HG02610 (cell line): ENCODE measurements at regions not wholly inside any gene's neighbourhood (a gene's known extent, or its start where the extent isn't known, plus 50 kb on each side); places are given as distances from the start of the nearest gene placed in this dataset.
"Not testable (repeated sequence)": the region's sequence is repeated elsewhere in the genome, so short reads cannot be mapped to it uniquely, and the experiment has no call there.

Experiments used
- ATAC-seq: cut with Tn5 transposase; IDR thresholded peaks from one replicate; pipeline ENCODE4 v1.9.1; 2021; ENCODE audit warnings: mild to moderate bottlenecking, moderate library complexity; ENCODE audit not compliant: unreplicated experiment

DNA sequence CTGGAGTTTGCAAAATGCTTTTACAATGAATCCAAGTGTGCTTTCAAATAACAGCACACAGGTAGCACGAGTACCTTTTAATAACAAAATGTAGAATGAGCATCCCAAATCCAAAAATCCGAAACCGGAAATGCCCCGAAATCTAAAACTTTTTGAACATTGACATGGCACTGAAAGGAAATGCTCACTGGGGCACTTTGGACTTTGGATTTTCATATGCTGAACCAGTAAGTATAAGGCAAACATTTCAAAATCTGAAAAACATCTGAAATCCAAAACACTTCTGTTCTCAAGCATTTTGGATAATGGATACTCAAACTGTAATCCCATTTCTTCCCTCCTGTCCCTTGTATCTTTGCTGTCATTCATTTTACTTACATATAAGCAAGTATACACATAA, 50.1 kb downstream of the GCNT4 start:
- ATAC-seq = no peak

DNA sequence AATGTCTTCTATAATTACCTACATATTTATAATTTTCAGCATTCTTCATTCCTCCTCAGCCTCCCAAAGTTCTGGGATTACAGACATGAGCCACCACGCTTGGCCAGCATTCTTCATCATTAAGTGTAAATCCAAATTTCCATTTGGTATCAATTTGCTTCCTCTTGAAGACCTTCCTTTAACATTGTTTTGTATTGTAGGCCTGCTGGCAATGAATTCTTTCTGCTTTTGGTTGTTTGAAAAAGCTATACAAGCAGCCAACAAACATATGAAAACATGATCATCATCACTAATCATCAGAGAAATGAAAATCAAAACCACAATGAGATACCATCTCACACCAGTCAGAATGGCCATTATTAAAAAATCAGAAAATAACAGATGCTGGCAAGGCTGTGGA, 56.4 kb downstream of the GCNT4 start:
- no peak for ATAC-seq

DNA sequence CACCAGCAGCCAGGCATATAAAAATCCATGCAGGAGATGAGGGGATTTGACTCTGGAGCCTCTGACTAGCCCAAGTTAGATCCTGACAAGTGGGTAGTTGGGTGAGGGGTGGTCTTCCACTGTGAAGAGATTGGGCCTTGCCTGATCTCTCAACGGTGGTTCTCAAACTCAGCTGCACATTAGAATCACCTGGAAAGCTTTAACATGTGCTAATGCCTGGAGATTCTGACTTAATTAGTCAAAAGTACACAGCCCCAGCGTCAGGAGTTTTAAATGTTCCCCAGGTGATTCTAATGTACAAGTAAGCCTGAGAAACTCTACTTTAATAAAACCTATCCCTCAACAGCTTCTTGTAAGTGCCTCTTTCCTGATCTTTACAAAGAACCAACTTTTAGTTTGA, 57.5 kb downstream of the GCNT4 start:
- ATAC-seq = no peak

DNA sequence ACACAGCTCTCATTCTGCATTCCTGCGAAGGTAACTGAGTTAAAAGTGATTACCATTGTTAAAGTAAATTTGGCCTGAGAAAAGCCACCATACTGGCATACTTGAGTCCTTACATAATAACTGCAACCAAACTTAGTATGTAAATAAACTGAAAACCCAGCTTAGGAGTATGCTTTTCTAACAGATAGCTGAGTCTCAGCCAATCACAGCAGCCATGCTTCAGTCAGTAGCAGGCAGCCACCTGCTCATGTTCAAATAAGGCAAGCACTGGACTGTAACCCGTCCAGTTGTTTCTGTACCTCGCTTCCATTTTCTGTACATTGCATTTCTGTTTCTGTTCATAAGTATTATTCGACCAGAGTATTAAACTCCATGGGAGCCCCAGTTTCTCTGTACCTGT, 58.6 kb downstream of the GCNT4 start:
- no peak for ATAC-seq

DNA sequence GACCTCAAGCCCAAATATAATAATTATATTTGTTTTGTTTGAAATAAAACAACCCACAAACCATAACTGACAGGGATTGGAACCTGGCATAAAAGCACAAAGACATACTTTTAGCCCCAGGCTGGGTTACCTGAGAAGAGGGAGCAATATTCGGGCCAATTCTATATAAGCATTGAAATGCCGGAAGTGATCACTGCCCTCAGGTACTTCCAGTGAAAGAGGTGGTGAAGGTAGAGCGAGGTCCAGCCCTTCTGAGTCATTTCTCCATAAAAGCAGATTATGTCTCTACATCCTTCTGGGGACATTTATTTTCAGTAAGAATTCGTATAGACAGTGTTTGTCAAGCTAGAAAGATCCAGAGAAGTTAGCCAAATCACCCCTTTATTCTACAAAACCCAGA, 59.6 kb downstream of the GCNT4 start:
- ATAC-seq = no peak

DNA sequence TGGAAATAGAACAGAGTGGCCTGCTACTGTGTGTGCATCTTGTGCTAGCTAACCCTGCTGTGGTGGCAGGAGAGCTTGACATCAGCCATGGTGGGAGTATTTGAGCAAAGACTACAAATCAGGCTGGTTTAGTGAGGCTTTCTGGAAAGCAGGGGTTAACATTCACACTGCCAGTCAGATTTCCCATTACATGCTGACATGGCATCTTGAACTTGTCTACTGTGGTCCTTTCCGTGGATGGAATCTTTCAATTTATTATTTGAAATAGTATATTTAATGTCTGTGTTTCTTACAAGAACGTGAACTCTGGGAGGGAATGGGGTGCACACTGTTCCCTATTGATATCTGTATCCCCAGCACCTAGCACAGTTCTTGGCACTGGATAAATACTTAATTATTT, 60.8 kb downstream of the GCNT4 start:
- ATAC-seq = no peak

DNA sequence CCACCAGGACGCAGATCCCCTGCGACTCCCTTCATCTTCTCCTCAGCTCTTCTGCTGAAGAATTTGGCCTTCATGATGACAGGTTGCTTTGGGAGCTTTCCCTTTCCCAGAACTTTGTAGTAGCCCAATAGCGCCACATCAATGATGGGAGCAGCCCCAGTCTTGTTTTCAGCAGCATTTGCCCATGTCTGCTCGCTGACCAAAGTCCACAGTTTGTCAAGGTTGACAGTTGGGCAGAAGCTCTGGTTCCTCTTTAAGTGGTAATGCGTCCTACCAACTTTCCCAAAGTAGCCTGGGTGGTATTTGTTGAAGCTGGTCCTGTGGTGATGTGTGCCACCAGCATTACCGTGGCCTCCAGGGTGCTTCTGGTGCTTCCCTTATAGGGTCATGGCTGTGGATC, 62.2 kb downstream of the GCNT4 start:
- ATAC-seq = no peak

DNA sequence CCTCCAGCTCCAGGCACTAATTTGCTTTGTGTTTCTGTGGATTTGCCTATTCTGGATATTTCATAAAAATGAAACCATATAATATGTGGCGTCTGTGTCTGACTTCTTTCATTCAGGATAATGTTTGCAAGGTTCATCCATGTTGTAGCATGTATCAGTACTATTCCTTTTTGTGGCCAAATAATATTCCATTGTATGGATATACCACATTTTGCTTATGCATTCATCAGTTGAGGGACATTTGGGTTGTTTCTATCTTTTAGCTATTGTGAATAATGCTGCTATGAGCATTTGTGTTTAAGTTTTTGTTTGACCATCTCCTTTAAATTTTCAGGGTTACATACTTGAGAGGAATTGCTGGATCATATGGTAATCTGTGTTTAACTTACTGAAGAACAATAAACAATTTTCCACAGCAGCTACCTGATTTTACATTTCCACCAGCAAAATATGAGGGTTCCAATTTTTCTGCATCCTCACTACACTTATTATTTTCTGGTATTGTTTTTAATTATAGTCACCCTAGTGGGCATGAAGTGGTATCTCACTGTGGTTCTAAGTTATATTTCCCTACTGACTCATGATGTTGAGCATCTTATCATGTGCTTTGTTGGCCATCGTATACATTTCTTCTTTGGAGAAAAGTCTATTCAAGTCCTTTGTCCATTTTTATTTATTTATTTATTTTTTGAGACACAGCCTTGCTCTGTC, 63.9 kb downstream of the GCNT4 start:
- no peak for ATAC-seq

DNA sequence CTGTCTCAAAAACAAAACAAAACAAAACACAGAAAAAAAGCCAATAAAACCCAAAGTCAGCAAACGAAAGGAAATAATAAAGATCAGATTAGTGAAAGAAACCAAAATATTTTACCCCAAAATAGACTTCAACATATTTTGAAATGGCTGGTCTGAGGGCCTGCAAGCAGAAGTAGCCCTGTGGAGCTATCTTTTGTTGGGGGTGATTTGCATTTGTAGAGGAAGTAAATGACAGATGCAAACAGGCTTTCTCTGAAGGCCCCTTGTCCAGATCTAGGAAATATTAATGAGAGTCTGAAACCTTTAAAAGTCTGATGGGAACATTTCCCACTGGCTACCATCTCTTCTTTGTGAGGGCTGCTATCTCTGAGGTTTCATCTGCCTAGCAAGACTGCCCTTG, 74.0 kb downstream of the GCNT4 start:
- ATAC-seq = no peak

DNA sequence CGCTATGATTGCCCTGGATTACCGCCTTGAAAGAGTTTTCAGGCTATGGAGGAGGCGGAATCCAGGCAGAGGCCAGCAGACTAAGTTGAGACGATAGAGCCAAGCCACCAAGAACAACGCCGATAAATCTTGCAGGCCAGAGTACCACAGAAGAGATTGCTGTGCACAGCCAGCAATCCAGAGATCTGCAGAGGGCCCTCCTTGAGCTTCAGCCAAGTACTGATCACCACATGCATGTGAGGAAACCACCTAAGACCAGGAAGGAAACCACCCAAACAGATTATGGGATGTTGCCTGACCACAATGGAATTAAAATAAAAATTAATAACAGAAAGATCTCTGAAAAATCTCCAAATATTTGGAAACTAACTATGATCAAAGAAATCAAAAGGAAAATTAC, 74.9 kb downstream of the GCNT4 start:
- ATAC-seq = no peak

DNA sequence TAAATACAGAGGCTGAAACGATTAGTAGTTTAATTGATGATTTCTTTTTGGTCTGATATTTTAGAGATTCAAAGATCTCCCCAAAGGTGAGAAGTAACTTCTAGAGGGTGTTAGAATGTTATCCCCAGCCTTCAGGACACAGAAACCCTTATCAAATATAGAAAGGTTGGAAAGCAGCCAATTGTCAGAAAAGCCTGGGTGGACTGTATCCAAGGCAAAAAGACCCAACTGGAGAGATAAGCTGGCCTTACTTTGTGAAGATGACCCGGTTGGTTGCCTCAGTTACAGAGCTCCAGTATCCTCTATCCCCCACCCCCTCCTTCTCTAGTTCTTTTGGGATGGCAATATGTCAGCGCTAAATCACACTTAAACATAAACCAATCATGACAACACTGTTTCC, 75.7 kb downstream of the GCNT4 start:
- ATAC-seq = no peak

DNA sequence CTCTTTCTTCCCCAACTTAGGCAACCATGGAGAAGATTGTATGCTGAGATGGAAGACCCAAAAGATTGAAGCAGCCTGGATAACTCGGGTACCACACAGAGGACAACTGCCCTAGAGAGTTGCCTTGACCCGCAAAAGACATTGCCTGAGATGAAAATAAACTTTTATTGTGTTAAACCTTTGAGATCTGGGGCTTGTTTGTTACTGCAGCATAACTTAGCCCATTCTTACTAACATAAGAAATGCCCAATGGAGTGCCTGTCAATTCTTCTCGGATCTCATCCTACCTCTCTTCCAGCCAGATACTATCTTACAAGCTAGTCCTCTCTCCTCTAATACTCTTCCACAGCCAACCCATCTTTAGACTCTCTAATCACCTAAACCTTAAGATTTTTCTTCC, 76.8 kb downstream of the GCNT4 start:
- ATAC-seq = no peak

DNA sequence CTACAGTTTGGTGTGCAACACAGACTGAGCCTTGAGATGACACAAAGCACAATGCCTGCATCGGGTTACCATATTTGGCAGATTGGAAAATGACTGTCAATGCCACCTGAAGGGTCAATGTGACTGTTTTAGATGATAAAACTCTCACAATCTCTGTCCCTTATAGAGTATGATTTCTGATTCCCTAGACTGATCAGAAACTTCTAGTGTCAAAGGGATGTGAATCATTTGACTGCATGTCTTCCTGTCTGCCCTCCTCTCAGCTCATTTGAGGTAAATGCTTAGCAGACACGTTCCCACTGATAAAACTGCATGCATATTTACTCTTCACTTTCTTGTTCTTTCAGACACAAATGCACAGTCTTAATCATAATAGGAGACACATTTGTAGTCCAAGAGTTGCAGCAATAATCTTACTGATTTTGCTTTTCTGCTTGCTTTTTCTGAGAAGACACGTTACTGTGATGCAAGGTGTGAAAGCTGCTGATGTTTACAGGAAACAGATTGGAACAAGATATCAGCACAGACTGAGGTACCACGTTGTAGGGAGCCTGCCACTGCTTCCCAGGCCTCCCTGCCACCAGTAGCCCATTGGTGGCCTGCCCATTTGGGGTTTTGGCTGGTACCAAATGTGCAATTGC, 77.8 kb downstream of the GCNT4 start:
- no peak for ATAC-seq

DNA sequence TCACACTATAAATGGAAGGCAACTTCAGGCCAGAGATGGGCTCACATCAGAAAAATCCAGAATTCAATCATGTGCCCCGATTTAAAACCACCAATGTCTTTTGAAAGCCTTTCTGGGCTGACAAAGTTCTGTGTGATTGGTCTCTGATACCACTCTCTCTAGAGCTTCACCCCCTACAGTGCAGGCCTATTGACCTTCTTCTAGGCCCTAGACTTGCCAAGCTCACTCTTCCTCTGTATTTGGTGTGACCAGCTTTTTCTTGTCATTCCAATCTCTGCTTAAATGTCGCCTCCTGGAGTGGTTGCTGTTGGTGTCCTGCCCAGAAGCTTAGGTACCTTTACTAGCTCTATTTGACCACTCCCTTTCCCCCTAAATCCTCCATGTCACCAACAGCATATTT, 78.7 kb downstream of the GCNT4 start:
- ATAC-seq = no peak

DNA sequence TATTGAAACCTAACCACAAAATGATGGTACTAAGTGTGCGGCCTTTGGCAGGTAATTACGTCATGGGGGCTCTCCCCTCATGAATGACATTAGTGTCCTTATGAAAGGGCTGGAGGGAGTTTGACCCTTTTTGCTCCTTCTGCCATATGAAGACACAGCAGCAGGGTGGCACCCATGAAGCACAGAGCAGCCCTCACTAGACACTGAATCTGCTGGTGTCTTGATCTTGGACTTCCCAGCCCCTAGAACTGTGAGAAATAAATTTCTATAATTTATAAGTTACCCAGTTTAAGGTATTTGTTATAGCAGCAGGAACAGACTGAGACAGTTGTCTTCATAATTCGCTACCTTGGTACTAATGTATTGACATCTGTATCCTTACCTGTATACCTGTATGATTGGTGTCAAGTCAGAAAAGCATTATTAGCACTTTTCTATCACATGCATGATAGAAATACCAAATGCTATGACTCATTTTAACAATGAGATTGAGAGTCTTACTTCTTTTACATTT, 80.4 kb downstream of the GCNT4 start:
- ATAC-seq = no peak

DNA sequence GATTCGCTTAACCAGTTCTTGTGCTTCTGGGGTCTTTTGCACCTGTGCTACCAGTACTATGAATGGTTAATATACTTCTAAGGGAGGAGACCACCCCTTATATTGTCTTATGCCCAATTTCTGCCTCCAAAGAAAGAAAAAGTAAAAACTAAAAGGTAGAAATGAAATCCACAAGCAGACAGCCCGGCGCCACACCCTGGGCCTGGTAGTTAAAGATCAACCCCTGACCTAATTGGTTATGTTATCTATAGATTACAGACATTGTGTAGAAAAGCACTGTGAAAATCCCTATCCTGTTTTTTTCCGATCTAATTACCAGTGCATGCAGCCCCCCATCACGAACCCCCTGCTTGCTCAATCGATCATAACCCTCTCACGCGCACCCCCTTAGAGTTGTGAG, 81.5 kb downstream of the GCNT4 start:
- not testable (repeated sequence) for ATAC-seq

DNA sequence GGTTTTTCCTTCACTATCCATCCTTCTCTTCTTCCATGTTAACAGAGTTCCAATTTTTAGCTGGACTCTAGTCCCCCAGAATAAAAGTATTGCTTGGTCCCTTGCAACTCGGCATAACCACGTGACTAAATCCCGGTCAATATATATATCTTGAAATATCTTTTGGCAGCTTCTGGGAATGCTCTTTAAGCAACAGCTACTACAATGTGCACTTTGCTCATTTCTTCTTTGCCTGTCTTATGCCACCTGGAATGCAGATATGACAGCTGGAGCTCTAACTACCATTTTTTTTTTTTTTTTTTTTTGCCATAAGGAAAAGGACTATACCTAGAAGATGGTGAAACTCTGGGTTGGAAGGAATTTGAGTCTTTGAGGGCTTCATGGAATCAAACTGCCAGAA, 82.6 kb downstream of the GCNT4 start:
- ATAC-seq = no peak

DNA sequence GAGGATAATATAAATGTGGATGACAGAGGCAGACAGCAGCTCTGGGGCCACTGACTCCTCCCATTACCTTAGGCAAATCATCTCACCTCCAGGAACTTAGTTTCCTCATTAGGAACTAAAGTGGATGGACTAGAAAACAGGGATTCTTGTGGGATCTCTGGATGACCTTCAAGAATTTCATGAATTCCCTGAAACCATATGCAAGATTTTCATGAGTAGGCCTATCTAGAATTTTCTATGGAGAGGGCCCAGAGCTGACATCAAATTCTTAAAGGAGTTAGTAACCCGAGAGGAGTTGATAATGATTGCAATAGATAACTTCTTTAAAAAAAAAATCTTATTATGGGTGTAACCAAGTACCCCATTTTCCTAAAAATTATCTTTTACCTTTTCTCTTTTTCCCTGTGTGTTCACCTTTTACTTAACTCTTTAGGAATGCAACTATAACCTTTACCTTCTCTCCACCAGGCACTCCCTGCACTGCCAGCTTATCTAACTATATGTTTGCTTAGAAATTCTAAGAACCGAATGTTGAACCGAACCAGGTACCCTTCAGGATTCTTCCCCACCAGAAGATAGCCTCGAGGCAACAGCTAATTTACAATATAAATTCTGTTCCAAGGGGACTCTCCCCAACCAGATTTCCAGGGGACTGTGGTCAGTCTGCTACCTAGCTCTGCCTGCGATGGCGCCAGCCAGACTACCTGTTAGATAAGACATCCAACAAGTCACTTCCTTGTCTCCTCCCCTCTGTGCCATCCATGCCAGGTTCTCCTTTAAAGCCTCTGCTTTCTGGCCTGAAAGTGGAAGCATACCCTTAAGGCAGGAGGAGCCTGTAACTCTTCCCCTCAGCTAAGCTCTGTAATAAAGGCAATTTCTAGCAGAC, 86.0 kb downstream of the GCNT4 start:
- ATAC-seq = no peak

DNA sequence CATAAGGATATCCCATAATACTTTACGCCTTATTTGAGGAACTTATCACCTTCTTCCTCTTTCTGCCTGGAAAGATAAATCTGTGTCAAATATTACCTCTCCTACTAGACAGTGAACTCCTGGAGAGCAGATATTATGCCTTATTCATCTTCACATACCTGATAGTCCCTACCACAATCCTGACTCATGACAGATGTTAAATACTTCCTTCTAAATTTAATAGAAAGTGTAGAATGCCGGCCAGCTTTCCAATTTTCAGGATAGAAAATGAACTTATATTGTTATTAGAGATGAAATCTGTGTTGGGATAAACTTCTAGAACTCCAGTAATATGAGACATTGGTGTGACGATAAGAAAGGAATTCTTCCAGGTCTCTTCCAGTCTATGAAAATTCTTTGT, 89.0 kb downstream of the GCNT4 start:
- ATAC-seq = no peak

DNA sequence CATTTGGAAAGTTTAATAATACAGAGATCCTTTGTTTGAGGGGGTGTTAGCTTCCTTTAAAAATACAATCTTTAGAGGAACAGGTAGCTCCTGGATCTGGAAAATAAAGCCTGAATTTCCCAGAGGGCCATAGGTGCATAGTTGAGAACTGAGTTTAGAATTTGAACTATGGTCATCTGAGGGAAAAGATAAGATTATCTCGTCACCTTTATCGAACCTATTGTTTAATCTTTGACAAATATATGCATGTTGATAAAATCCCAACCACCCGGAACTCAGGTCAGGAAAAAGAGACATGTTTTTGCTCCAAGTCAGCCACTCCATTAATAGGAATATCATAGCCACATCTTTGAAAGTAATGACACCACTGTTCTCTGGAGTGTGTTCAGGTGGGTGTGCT, 91.7 kb upstream of the FAM169A start:
- ATAC-seq = no peak

DNA sequence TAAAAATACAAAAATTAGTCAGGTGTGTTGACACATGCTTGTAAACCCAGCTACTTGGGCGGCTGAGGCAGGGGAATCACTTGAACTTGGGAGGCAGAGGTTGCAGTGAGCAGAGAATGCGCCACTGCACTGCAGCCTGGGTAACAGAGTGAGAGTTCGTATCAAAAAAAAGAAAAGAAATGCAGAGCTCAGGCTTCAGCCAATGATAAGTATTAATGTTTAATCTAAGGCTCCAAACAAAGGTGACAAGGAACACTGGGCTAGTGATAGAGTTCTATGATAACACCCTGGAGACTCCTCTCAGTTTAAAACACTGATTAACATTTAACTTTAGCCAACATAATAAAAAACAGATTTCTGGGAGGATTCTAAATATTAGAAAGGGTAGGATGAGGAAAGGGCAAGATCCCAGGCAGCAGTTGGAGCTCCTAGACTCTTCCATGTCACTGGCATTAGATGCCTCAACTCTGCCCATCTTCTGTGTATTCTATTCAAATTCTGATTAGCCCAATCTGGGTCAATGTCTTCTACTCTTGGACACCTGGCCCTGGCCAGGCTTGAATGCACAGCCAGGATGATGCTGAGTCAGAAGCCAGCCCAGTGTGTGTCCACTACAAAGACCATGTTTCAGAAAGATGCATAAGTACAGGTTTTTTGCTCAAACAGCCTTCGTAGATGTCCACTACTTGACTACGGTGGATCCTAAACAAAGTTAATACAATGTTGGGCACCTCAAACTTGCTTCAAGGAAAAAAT, 91.0 kb upstream of the FAM169A start:
- no peak for ATAC-seq
